MCF 10A (cell line): ENCODE measurements at regions not wholly inside any gene's neighbourhood (a gene's known extent, or its start where the extent isn't known, plus 50 kb on each side); places are given as distances from the start of the nearest gene placed in this dataset.

Experiments
- BruUV-seq: library from RNA; stranded (reverse); fragments of 400-500 nt; replicated peaks from 2 replicates; lab custom pipeline; 2021; lab: Mats Ljungman, UMichigan
- CTCF ChIA-PET: fragments of 300-600 bp; sonication (Branson Sonifier 250); formaldehyde crosslinking; extraction: SDS; loops from one replicate; lab custom pipeline; 2021; ENCODE audit warnings: antibody characterized with exemption, inconsistent platforms; lab: Yijun Ruan, JAX
- POLR2A ChIA-PET: fragments of 300-600, 350-650 bp; sonication (Branson Sonifier 250); formaldehyde crosslinking; extraction: SDS; loops from one replicate; lab custom pipeline; 2020; ENCODE audit warnings: antibody characterized with exemption, inconsistent platforms; lab: Yijun Ruan, JAX
- DNase-seq: peaks from one replicate; pipeline ENCODE4 v3.0.0-alpha.2; 2018; ENCODE audit not compliant: unreplicated experiment
- H3K27ac Mint-ChIP-seq: one replicate; pipeline ENCODE4 v1.8.0; 2022; ENCODE audit warnings: mild to moderate bottlenecking, low read depth, mixed read lengths; ENCODE audit not compliant: unreplicated experiment
- H3K27me3 Mint-ChIP-seq: one replicate; pipeline ENCODE4 v1.8.0; 2022; ENCODE audit warnings: mixed read lengths; ENCODE audit not compliant: insufficient read depth, unreplicated experiment
- H3K36me3 Mint-ChIP-seq: one replicate; pipeline ENCODE4 v1.8.0; 2022; ENCODE audit warnings: mild to moderate bottlenecking, moderate library complexity, mixed read lengths; ENCODE audit not compliant: insufficient read depth, unreplicated experiment
- H3K4me1 Mint-ChIP-seq: one replicate; pipeline ENCODE4 v1.8.0; 2022; ENCODE audit warnings: mixed read lengths; ENCODE audit not compliant: insufficient read depth, unreplicated experiment
- H3K4me3 Mint-ChIP-seq: one replicate; pipeline ENCODE4 v1.8.0; 2022; ENCODE audit warnings: mild to moderate bottlenecking, moderate library complexity, mixed read lengths; ENCODE audit not compliant: unreplicated experiment
- H3K9me3 Mint-ChIP-seq: one replicate; pipeline ENCODE4 v1.8.0; 2022; ENCODE audit warnings: mixed read lengths; ENCODE audit not compliant: unreplicated experiment
- intact Hi-C: fragments of 100-400 bp; cut with micrococcal nuclease; formaldehyde crosslinking; loops from 2 replicates; pipeline ENCODE4 v1.14.1; 2022
- TF ChIP-seq, protein P1 (sequence below): fragments of 200-600 bp; IDR thresholded peaks from one replicate; pipeline ENCODE4 v1.8.0; 2022; ENCODE audit warnings: antibody characterized with exemption, mild to moderate bottlenecking; ENCODE audit not compliant: unreplicated experiment

DNA sequence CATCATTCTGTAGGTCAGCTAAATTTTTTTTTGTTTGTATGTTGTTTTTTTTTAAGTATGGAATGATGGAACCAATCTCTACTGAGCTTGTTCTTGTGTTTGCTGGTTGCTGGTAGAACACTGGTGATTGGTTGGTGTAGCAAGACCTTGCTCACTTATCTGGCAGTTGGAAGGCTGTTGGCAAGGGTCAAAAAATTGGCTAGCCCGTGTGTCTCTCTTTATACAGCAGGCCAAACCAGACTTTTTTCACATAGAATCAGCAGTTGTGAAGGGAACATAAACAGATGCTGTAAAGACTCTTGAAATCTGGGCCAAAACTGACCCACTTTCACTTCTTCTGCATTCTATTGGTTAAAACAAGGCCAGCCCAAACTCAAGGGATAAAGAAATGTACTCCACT, 2026.5 kb downstream of the LRRC4C start:
- ChIA-PET POLR2A (no interaction called here), CTCF (no interaction called here)
- no peaks in the 10 kb centered on the region for H3K27me3 Mint-ChIP-seq
- BruUV-seq, result no TSS peak
- no peak overlapping the region for H3K4me3 Mint-ChIP-seq
- H3K9me3 Mint-ChIP-seq, result no peaks in the 10 kb centered on the region
- H3K4me1 Mint-ChIP-seq, result no peaks in the 10 kb centered on the region
- no peak for DNase-seq
- H3K27ac Mint-ChIP-seq, result no peak overlapping the region
- intact Hi-C loops, result no loop called here
- TF ChIP-seq, protein P1, sequence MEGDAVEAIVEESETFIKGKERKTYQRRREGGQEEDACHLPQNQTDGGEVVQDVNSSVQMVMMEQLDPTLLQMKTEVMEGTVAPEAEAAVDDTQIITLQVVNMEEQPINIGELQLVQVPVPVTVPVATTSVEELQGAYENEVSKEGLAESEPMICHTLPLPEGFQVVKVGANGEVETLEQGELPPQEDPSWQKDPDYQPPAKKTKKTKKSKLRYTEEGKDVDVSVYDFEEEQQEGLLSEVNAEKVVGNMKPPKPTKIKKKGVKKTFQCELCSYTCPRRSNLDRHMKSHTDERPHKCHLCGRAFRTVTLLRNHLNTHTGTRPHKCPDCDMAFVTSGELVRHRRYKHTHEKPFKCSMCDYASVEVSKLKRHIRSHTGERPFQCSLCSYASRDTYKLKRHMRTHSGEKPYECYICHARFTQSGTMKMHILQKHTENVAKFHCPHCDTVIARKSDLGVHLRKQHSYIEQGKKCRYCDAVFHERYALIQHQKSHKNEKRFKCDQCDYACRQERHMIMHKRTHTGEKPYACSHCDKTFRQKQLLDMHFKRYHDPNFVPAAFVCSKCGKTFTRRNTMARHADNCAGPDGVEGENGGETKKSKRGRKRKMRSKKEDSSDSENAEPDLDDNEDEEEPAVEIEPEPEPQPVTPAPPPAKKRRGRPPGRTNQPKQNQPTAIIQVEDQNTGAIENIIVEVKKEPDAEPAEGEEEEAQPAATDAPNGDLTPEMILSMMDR, result no peak
- H3K36me3 Mint-ChIP-seq, result no peaks in the 10 kb centered on the region

DNA sequence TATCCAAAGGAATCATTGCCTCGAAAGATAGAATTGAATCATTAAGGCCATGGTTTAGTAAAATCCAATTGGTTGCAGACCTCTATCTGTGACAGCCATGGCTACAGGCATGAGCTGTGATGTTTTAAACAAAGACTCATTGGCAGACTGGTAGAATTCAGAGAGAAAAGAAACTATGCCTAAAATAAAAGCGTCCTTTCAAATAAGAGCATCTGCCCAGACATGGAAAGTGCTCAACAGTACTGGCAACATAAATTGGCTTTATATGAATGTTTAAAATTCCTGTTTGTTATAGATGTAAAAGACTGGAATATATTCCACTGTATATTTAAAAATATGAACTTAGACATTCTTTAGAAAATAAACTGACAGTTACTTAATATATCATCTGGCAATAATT, 2034.2 kb downstream of the LRRC4C start:
- Mint-ChIP-seq H3K27me3 (no peaks in the 10 kb centered on the region), H3K4me1 (peaks cover 5% of the 10 kb centered on the region), H3K4me3 (no peak overlapping the region), H3K9me3 (no peaks in the 10 kb centered on the region), H3K36me3 (no peaks in the 10 kb centered on the region), H3K27ac (no peak overlapping the region)
- no peak for DNase-seq
- no TSS peak for BruUV-seq
- TF ChIP-seq, protein P1, result no peak
- intact Hi-C loops, result no loop called here
- ChIA-PET POLR2A (no interaction called here), CTCF (no interaction called here)

- intact Hi-C loops, result no loop called here
- H3K4me1 Mint-ChIP-seq, result no peaks in the 10 kb centered on the region
- ChIA-PET POLR2A (interaction anchor here (0.5 kb wide), 1 partner anchor 1009 kb away, joined by 3 read pairs; no protein-coding TSS in a partner anchor), CTCF (no interaction called here)
- H3K4me3 Mint-ChIP-seq, result no peak overlapping the region
- H3K27ac Mint-ChIP-seq, result no peak overlapping the region
- TF ChIP-seq, protein P1, result no peak
- no peaks in the 10 kb centered on the region for H3K36me3 Mint-ChIP-seq
- H3K27me3 Mint-ChIP-seq, result no peaks in the 10 kb centered on the region
- peaks cover 7% of the 10 kb centered on the region for H3K9me3 Mint-ChIP-seq
- no TSS peak for BruUV-seq
- no peak for DNase-seq
Measured at GRCh38 chr11:39412117-39412516, 2047.3 kb downstream of the LRRC4C start.

DNA sequence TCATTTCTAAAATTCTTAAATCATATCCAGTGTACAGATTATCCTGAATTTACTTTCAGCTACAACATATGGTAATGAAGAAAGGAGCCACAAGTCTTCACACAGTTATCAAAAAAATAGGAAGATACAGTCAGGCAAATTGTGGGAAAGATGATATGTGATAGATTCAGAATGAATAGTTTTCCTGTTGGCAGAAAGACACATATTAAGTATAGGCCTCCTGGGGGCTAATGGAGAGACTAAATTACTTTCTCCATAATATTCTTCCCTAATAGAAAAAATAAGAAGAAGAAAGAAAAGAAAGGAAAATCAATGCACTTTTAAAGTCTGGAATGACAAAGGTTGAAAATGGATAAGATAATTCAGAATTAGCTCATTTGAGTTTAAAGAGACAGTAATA, 2073.5 kb downstream of the LRRC4C start:
- Mint-ChIP-seq H3K27ac (no peak overlapping the region), H3K27me3 (no peaks in the 10 kb centered on the region), H3K36me3 (no peaks in the 10 kb centered on the region), H3K9me3 (peaks cover 10% of the 10 kb centered on the region), H3K4me3 (no peak overlapping the region), H3K4me1 (no peaks in the 10 kb centered on the region)
- TF ChIP-seq, protein P1, result no peak
- CTCF ChIA-PET, result interaction anchor here (1.1 kb wide), 1 partner anchor 741 kb away, joined by 4 read pairs; no protein-coding TSS in a partner anchor
- no TSS peak for BruUV-seq
- POLR2A ChIA-PET, result interaction anchor here (1.2 kb wide), 1 partner anchor 14 kb away, joined by 4 read pairs; no protein-coding TSS in a partner anchor
- no peak for DNase-seq
- intact Hi-C loops, result no loop called here
